Uterus (tissue), 3 donors: ENCODE measurements at regions not wholly inside any gene's neighbourhood (a gene's known extent, or its start where the extent isn't known, plus 50 kb on each side); places are given as distances from the start of the nearest gene placed in this dataset.

ENCODE experiments used
- DNase-seq, 2 donors: peaks; one replicate each; pipeline ENCODE4 v3.0.0-alpha.2; 2019 to 2020
- H3K27ac ChIP-seq, 2 donors: fragments of 200-600 bp; sonication (generic); 1 replicate in 1 of 2; 2 replicates in 1 of 2; pipeline ENCODE4 v1.5.1; 2016 to 2018
- H3K27me3 ChIP-seq, 2 donors: fragments of 200-600 bp; sonication (generic); one replicate each; pipeline ENCODE4 v1.5.1; 2018 to 2019; ENCODE audit warnings: control low read depth in 1 of 2
- H3K36me3 ChIP-seq, 2 donors: fragments of 200-600 bp; sonication (generic); one replicate each; pipeline ENCODE4 v1.5.1; 2019; ENCODE audit warnings: control low read depth in 1 of 2
- H3K4me1 ChIP-seq, 2 donors: fragments of 200-600 bp; sonication (generic); one replicate each; pipeline ENCODE4 v1.5.1; 2018 to 2019; ENCODE audit warnings: control low read depth in 1 of 2
- H3K4me3 ChIP-seq, 2 donors: fragments of 200-600 bp; sonication (generic); 1 replicate in 1 of 2; 2 replicates in 1 of 2; pipeline ENCODE4 v1.5.1; 2018 to 2019; ENCODE audit warnings: mild to moderate bottlenecking in 1 of 2
- H3K9me3 ChIP-seq, 2 donors: fragments of 200-600 bp; sonication (generic); one replicate each; pipeline ENCODE4 v1.5.1; 2019; ENCODE audit warnings: control low read depth in 1 of 2
- POLR2A ChIP-seq, 2 donors: fragments of 450-650 bp; IDR thresholded peaks; one replicate each; pipeline ENCODE4 v1.6.1; 2016; ENCODE audit warnings: antibody characterized with exemption in 2 of 2, mild to moderate bottlenecking in 1 of 2, moderate library complexity in 1 of 2
- intact Hi-C: fragments of 100-400 bp; cut with DNase I; formaldehyde crosslinking; loops from one replicate; pipeline ENCODE4 v1.15.1; 2023; ENCODE audit warnings: low total_unique reads
- TF ChIP-seq, protein P1 (sequence below), 4 experiments: fragments of 200-600 bp in 2 of 4; fragments of 450-650 bp in 2 of 4; sonication (generic) in 2 of 4; IDR thresholded peaks; one replicate each; pipeline ENCODE4 v1.5.1; 2016 to 2019; ENCODE audit warnings: antibody characterized with exemption in 4 of 4, mild to moderate bottlenecking in 2 of 4, moderate library complexity in 1 of 4
- donor health status: DM: yes; HTN: yes; CAD: no.

DNA sequence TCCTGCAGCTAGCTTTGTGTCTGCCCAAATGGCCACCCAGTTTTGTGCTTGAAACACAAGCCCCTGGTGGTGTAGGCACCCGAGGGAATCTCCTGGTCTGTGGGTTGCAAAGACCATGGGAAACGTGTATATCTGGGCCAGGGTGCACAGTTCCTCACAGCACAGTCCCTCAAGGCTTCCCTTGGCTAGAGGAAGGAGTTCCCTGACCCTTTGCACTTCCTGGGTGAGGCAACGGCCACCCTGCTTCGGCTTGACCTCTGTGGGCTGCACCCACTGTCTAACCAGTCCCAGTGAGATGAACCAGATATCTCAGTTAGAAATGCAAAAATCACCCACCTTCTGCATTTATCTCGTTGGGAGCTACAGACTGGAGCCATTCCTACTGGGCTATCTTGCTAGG is 865.0 kb upstream of the ACO1 start:
- H3K4me1 ChIP-seq, result no peaks in the 10 kb centered on the region
- TF ChIP-seq, protein P1, sequence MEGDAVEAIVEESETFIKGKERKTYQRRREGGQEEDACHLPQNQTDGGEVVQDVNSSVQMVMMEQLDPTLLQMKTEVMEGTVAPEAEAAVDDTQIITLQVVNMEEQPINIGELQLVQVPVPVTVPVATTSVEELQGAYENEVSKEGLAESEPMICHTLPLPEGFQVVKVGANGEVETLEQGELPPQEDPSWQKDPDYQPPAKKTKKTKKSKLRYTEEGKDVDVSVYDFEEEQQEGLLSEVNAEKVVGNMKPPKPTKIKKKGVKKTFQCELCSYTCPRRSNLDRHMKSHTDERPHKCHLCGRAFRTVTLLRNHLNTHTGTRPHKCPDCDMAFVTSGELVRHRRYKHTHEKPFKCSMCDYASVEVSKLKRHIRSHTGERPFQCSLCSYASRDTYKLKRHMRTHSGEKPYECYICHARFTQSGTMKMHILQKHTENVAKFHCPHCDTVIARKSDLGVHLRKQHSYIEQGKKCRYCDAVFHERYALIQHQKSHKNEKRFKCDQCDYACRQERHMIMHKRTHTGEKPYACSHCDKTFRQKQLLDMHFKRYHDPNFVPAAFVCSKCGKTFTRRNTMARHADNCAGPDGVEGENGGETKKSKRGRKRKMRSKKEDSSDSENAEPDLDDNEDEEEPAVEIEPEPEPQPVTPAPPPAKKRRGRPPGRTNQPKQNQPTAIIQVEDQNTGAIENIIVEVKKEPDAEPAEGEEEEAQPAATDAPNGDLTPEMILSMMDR (IDR thresholded peaks at IDR 0.05), result no peak
- TF ChIP-seq POLR2A (IDR thresholded peaks at IDR 0.05), result no peak
- no peak overlapping the region for H3K4me3 ChIP-seq
- H3K27me3 ChIP-seq, result no peaks in the 10 kb centered on the region
- no peaks in the 10 kb centered on the region for H3K9me3 ChIP-seq
- DNase-seq, result no peak
- no peak overlapping the region for H3K27ac ChIP-seq
- intact Hi-C loops, result no loop called here
- no peaks in the 10 kb centered on the region for H3K36me3 ChIP-seq

DNA sequence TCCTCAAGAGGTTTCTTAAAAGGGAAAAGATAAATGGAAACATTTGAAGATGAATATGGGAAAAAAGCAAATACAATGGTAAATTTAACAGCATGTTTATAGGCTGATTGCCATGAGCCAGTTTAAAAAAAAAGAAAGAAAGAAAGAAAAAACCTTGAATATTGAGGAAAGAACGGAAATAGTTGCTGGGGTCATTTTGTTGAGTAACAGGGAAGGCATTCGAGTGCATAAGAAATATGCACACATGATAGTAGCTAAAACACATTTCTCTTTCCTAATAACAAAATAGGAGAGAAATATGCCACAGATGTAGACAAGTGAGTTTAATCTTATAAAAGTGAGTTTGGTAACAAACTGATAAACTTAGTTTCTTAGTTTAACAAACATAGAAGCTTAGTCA is 864.6 kb upstream of the ACO1 start:
- DNase-seq, result no peak
- Histone ChIP-seq H3K4me3 (no peak overlapping the region), H3K36me3 (no peaks in the 10 kb centered on the region), H3K27me3 (no peaks in the 10 kb centered on the region), H3K27ac (no peak overlapping the region), H3K4me1 (no peaks in the 10 kb centered on the region), H3K9me3 (no peaks in the 10 kb centered on the region)
- TF ChIP-seq, protein P1 (IDR thresholded peaks at IDR 0.05), result no peak
- no peak for TF ChIP-seq POLR2A (IDR thresholded peaks at IDR 0.05)
- intact Hi-C loops, result no loop called here

DNA sequence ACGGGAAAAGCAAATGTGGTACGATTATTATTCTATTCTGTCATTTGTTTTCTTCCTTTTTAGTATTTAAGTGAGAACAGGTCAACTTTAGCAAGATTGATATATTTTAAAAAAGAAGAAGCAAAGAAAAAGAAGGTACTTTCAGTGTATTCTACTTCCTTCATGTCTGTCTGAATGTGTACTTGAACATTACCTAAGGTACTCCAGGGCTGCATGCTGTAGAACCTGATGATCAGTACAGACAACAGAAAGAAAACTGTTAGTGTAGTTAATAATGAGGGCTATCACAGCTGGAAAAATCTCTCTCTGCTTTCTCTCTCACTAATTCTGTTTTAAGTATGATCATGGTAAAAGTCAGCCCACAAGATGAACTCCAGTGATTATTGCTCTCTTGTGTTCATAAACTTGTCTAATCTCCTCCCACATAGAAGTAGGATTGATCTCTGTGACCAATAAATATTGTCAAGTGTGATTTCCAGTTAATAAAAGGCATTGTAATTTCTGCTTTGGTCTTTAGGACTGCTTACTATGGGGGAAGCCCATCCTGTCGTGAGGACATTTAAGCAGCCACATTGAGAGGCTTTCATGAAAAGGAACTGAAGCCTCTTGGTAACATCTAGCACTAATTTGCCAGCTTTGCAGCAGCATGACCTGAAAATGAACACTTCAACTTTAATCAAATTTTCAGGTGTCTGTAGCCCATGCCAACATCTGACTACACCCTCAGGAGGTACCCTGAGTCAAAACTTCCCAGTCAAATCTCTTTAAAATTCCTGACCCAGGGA is 864.0 kb upstream of the ACO1 start:
- H3K27ac ChIP-seq, result no peak overlapping the region
- no peaks in the 10 kb centered on the region for H3K36me3 ChIP-seq
- H3K9me3 ChIP-seq, result no peaks in the 10 kb centered on the region
- H3K4me1 ChIP-seq, result no peaks in the 10 kb centered on the region
- TF ChIP-seq, protein P1 (IDR thresholded peaks at IDR 0.05), result no peak
- no peak for TF ChIP-seq POLR2A (IDR thresholded peaks at IDR 0.05)
- H3K4me3 ChIP-seq, result no peak overlapping the region
- no peaks in the 10 kb centered on the region for H3K27me3 ChIP-seq
- intact Hi-C loops, result no loop called here
- no peak for DNase-seq

DNA sequence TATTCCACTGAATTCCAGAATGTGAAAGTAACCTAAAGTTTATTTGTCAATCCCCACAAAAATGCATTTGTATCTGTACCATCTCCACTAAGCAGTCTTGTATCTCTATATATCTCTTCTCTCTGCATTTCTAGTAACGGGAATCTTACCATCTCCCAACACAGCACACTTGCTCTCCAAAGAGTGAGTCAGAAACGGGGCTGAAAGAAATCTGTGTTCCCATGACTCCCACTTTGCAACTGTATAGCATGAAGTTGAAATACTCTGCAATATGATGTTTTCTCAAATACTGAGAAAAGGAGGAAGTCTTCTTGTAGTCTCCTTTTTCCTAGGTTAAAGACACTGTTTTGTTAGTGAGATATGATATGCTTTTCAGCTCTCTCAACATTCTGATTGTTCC is 848.8 kb upstream of the ACO1 start:
- Histone ChIP-seq H3K27me3 (no peaks in the 10 kb centered on the region), H3K4me3 (no peak overlapping the region), H3K36me3 (no peaks in the 10 kb centered on the region), H3K27ac (no peak overlapping the region), H3K9me3 (no peaks in the 10 kb centered on the region), H3K4me1 (no peaks in the 10 kb centered on the region)
- DNase-seq, result no peak
- intact Hi-C loops, result no loop called here
- TF ChIP-seq POLR2A (IDR thresholded peaks at IDR 0.05), result no peak
- TF ChIP-seq, protein P1 (IDR thresholded peaks at IDR 0.05), result no peak

DNA sequence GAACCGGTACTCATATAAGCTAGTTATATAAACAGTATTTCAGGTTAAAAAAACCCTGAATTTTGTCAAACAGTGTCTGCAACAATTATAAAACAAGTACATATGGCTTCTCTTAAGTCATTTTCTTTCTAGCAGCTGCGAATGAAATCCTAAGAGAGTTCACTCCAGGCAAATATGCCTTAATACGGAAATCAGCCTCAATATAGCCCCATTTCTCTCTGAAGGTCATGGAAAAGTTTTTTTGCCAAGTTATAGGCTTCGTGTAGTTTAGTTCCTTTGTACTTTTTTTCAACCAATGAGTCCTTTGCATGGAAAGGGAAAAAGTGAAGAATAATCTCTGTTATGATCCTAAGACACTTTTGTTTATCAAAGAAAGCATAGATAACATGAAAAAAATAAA is 848.0 kb upstream of the ACO1 start:
- Histone ChIP-seq H3K27ac (no peak overlapping the region), H3K36me3 (no peaks in the 10 kb centered on the region), H3K9me3 (no peaks in the 10 kb centered on the region), H3K4me3 (no peak overlapping the region), H3K27me3 (no peaks in the 10 kb centered on the region), H3K4me1 (no peaks in the 10 kb centered on the region)
- TF ChIP-seq, protein P1 (IDR thresholded peaks at IDR 0.05), result no peak
- TF ChIP-seq POLR2A (IDR thresholded peaks at IDR 0.05), result no peak
- intact Hi-C loops, result no loop called here
- DNase-seq, result no peak
